ENCODE measurements at regions not wholly inside any gene's neighbourhood (a gene's known extent, or its start where the extent isn't known, plus 50 kb on each side); places are given as distances from the start of the nearest gene placed in this dataset.
"Not testable (repeated sequence)": the region's sequence is repeated elsewhere in the genome, so short reads cannot be mapped to it uniquely, and the experiment has no call there.

- no peak for TF ChIP-seq CTCF (IDR thresholded peaks at IDR 0.05; ENCODE audit: low read length, missing control alignments)
- H3K4me3 ChIP-seq (replicated peaks; ENCODE audit: low read depth, low read length), result no peak overlapping the region
- DNase-seq (ENCODE audit: low read depth), result no peak
These were observed 83.0 kb upstream of the ELN start for GRCh38 chr7:73945022-73945421.

GRCh38 chr7:73948287-73948686 is 79.7 kb upstream of the ELN start:
- no peak for TF ChIP-seq CTCF (IDR thresholded peaks at IDR 0.05; ENCODE audit: low read length, missing control alignments)
- DNase-seq (ENCODE audit: low read depth), result no peak
- no peak overlapping the region for H3K4me3 ChIP-seq (replicated peaks; ENCODE audit: low read depth, low read length)

- DNase-seq (ENCODE audit: low read depth), result no peak
- no peak for TF ChIP-seq CTCF (IDR thresholded peaks at IDR 0.05; ENCODE audit: low read length, missing control alignments)
- no peak overlapping the region for H3K4me3 ChIP-seq (replicated peaks; ENCODE audit: low read depth, low read length)
These were observed 75.7 kb upstream of the ELN start for GRCh38 chr7:73952266-73952665.

GRCh38 chr7:73954181-73954580 is 73.8 kb upstream of the ELN start:
- no peak overlapping the region for H3K4me3 ChIP-seq (replicated peaks; ENCODE audit: low read depth, low read length)
- no peak for TF ChIP-seq CTCF (IDR thresholded peaks at IDR 0.05; ENCODE audit: low read length, missing control alignments)
- no peak for DNase-seq (ENCODE audit: low read depth)

- no peak for TF ChIP-seq CTCF (IDR thresholded peaks at IDR 0.05; ENCODE audit: low read length, missing control alignments)
- H3K4me3 ChIP-seq (replicated peaks; ENCODE audit: low read depth, low read length), result no peak overlapping the region
- DNase-seq (ENCODE audit: low read depth), result no peak
These were observed 73.1 kb upstream of the ELN start for GRCh38 chr7:73954861-73955260.

GRCh38 chr7:73960548-73960947 is 67.4 kb upstream of the ELN start:
- no peak for DNase-seq (ENCODE audit: low read depth)
- H3K4me3 ChIP-seq (replicated peaks; ENCODE audit: low read depth, low read length), result no peak overlapping the region
- no peak for TF ChIP-seq CTCF (IDR thresholded peaks at IDR 0.05; ENCODE audit: low read length, missing control alignments)

GRCh38 chr7:73961991-73962390 is 66.0 kb upstream of the ELN start:
- not testable (repeated sequence) for DNase-seq (ENCODE audit: low read depth); H3K4me3 ChIP-seq (replicated peaks; ENCODE audit: low read depth, low read length)
